ENCODE measurements at regions not wholly inside any gene's neighbourhood (a gene's known extent, or its start where the extent isn't known, plus 50 kb on each side); places are given as distances from the start of the nearest gene placed in this dataset.
"Not testable (repeated sequence)": the region's sequence is repeated elsewhere in the genome, so short reads cannot be mapped to it uniquely, and the experiment has no call there.

DNA sequence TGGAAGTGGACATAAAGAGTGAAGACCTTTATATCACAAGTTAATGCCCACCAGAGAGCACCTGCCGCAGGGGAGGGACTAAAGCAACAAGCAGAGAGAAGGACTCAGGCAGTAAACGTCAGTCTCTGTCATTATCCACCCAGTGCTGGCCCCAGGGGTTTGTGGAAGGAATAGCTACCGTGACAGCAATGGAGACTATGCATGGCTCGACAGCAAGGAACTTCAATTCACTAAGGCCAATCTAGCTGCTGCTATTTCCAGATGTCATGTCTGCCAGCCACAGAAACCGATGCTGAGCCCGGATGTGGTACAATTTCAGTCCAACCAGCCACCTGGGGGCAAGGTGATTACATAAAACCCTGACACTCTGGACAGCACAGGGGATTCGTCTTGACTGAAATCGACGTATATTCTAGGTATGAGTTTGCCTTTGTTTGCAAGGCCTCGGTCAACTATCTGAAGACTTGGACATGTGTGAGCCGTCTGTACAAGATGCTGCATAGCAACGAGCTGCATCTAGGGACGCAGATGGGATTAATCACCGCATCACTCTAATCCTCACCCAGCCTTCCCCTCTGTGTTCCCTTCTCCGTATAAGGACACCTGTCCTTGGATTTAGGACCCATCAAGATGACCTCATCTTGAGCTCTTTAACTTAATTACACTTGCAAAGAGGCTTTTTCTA, 154.1 kb upstream of the SH3BP4 start:
- DNase-seq (ENCODE audit: low read depth) = no peak

DNA sequence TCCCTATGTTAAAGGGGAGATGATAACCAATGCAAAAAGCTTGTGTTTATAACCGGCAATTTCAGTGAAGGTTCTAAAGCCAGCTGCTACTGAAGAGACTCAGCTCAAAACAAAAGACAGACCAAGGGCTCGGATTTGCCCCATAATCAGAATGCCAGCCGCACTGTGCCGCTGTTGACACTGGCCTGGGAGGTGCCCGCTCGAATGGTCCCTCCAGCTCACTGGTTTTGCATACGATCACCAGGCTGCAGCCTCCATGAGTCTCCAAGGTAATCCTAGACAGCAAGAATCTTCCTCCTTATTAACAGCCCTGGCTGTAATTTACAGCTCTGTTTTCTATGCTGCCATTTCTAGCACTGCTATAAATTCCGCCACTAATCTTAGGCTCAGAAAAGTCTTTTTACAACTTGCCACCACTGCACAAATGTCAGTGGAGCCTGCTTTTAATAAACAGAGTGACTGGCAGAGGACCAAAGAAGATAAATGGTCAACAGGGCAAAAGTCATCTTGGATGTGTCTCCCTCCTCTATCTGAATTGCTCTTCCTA, 155.7 kb upstream of the SH3BP4 start:
- DNase-seq (ENCODE audit: low read depth) = no peak

DNA sequence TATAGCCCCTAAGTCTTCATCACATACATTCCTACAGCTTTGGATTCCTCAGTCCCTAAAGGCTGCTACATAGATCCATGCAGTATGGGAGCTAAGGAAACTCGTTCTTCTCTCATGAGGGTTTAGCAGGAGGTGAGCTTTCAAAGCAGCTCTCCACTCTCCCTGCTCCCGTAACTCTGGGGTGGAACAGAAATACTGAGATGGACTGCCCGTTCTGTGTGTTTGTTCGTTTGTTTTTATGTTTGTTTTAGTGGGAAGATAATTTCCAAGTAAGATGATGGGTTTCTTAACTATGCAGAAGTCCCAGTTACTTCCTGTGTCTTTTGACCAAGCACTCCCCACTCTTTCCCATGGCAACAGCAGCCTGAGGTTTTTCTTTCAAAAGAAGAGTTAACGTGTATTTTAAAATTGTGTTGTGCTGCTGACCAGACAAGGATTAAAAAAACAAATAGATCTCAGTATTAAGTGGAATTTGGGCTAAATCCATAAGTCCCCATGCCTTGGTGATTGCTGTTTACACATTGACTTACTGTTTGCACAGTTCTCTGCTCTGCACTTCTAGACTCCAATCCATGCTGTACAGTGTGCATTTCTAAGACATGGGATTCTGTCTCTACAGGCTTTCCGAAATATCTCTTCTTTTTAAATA, 156.4 kb upstream of the SH3BP4 start:
- DNase-seq (ENCODE audit: low read depth) = peak; percentile 39

DNA sequence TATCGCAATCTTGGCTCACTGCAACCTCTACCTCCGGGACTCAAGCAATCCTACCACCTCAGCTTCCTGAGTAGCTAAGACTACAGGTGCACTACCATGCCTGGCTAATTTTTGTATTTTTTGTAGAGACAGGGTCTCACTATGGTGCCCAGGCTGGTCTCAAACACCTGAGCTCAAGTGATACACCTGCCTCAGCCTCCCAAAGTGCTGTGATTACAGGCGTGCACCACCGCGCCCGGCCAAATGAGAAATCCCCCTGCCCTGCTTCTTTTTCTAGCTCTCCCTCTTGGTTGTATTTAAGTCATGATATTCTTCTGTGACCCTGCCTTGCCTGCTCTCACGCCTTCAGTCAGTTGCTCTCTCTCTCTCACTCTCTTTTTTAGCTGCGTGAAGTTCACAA, 157.0 kb upstream of the SH3BP4 start:
- no peak for DNase-seq (ENCODE audit: low read depth)

DNA sequence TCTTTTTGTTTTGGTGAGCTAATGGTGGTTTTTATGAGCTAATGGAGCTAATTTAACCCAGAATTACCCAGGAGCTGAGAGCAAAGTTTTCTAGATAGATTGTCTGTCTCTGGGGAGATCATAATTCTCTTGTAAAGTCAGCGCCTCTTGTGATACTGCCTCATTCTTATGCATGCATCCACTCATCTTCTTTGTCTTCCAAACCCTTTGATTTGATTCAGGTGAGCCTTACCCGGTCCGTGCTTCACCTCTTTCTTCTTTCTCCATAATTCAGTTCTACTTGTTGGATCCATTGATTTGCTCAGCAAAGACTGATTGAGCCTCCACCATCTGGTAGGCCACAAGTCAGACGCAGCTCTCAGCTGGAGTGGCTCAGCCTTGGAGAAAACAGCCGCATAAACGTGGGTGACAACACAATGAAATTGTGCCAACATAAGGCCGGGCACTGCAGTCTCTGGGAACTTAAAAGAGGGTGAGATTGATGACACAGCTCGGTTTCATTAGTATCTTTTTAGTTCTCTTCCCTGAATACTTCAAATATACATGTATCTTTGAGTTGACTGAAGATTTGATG, 158.5 kb upstream of the SH3BP4 start:
- no peak for DNase-seq (ENCODE audit: low read depth)

DNA sequence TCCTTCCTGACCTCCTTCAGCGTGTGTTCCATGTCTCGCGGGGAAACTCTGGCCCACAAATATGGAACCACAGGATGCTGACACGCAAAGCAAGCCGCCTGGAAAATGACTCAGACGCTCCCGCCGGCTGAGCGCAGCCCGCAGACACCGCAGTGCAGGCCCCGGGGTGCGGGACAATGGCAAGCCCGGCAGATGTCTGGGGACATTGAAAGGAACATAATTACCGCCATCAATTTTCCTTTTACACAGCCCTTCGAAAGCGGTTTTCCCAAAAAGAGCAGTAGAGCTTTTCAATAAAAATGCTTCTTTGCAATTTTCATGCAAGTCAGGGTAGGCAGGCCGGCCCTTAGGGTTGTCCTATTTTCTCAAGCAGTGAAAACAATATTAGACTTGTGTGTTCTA, 159.2 kb upstream of the SH3BP4 start:
- peak; percentile 54 for DNase-seq (ENCODE audit: low read depth)

DNA sequence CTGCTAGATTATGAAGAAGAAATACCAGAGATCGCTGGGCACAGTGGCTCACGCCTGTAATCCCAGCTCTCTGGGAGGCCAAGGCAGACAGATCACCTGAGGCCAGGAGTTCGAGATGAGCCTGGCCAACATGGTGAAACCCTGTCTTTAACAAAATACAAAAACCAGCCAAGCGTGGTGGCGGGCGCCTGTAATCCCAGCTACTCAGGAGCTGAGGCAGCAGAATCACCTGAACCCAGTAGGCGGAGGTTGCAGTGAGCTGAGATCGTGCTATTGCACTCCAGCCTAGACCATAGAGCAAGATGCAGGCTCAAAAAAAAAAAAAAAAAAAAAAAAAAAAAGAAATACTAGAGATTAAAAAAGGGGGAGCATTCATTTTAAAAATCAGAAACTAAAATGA, 159.7 kb upstream of the SH3BP4 start:
- DNase-seq (ENCODE audit: low read depth) = not testable (repeated sequence)

DNA sequence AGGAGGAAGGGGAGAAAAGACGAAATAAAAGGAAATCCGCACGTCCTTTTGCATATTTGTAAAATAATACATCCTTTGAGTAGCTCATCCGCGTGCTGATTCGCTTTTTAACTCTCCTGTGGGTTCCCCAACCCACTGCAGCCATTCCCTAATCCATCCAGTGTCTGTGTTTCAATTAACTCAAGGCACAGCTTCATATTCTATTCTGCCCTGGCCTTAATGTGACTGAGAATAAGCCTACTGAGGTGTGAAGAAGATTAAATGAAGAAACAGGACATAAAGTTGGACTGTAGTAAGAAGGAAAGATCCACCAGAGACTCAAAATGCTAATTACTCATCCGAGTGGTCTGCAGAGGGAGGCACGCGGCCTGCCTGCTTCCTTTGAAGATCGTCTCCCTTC, 161.4 kb upstream of the SH3BP4 start:
- DNase-seq (ENCODE audit: low read depth) = no peak

DNA sequence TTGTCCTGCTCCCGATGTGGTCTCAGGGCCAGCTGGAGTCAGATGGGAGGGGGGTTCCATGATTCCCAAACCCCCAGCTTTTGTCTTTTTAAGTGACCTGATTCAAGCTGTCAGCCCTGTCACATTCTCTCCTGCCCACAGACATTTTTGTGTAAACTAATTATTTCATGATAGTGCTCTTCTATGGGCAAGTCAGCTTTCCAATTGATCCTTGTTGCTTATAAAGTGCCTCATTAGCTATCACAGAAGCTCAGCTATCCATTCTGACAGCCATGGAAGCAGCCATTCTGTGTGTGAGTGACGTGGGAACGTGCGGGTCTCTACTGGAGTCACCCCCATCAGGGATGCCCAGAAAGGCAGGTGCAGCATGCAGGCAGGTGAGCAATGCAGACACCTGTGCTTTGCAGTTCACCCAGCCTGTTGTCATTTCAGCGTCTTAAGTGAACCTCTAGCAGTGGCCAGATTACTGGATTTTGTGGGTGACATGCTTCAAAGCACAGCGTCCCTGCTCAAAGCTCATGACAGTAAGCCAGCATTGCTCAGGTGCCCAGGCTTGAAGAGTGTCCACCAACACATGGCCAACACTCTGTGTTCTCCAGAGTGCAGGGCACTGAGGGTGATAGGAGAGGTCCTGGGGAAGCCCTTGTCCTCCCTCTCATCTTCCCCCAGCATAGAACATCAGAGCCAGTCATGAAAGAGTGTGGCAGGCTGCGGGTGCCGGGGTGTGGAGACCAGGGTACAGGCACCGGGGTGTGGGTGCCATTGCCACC, 162.1 kb upstream of the SH3BP4 start:
- DNase-seq (ENCODE audit: low read depth) = no peak

DNA sequence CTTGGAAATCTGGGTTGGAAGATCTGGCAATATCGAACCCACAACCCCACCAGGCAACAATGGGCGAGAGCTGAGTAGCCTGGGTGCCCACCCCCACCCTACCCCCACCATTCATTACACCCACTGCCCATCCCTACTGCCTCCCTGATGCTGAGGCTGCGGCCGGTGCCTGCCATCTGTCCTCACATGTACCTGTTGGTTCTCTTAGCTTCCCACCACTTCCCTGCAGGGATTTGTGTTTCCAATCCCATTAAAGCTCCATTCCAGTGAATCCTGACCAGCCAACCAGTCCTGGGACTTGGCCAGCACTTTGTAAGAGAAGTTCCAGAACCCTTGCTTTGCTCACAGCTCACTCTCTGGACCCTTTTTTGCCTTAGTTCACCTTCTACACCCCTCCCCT, 163.0 kb upstream of the SH3BP4 start:
- DNase-seq (ENCODE audit: low read depth) = no peak

DNA sequence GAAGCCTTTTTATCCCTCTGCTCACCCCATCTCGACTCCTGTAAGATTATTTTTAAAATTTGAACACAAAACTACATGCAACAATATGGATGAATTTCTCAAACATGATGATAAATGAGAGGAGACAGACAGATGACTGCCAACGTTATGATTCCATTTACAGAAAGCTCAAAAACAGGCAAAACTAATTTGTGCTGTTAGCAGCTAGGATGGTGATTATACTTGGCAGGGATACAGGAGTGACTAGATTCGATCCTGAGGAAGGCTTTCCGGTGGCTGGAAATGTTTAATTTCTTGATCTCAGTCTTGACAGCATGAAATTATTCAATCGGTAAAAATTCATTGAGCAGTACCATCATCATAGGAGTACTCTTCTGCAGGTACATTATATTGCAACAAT, 163.4 kb upstream of the SH3BP4 start:
- DNase-seq (ENCODE audit: low read depth) = no peak

DNA sequence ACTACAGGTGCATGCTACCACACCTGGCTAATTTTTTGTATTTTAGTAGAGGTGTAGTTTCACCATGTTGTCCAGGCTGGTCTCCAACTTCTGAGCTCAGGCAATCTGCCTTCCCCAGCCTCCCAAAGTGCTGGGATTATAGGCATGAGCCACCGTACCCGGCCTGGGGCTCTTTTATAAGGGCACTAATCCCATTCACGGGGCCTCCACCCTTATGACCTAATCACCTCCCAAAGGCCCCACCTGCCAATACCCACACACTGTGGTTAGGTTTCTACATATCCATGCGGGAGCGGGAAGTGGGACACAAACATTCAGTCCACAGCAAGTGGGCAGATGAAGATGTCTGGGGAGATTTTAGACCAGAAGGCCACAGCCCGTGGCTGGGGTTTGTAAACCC, 164.7 kb upstream of the SH3BP4 start:
- DNase-seq (ENCODE audit: low read depth) = no peak

DNA sequence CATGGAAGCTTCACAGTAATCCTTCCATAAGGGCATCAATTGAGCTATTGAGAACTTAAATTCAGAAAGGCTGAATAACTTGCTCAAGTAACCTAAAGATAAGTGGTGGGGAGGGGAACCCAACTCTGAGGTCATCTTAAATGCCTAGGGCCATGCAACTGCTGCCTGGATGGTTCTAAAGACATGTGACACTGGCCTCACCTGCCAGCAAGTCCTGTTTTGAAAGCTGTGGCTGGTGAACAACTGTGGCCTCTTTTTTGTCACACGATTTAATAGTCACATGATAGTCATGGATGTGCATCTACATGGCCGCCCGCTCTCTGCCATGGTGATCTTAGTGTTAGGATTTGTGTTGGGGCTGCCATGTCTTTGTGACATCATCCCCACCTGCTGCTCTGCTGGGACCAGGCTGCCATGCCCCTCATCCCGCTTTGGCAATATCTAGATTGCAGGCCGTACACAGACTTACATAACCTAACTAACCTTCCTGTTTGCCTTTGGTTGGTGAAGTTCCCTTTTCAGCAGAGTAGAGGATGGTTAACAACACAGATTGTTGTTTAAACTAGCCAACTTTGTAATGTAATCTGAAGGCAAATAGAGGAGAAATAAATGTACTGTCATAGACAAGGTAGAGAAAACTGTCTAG, 177.9 kb upstream of the SH3BP4 start:
- DNase-seq (ENCODE audit: low read depth) = no peak

DNA sequence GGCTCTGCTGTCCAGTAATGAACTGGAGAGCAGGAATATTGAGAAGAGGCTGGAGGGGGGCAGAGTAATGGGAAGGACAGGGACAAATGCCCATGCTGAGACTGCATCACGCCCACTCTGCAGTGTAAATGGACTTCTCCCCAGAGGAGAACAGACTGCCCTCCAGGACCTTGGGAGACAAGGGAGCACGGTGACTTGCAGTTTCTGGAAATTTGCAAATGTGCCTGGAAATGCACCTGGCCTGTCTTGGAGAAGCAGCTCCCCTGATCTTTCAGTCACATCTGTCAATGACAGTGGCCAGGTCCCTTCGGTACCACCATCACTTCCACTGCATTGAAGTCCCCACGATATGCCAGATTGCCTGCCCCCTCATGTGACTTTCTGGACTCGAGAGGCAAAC, 178.7 kb upstream of the SH3BP4 start:
- no peak for DNase-seq (ENCODE audit: low read depth)

DNA sequence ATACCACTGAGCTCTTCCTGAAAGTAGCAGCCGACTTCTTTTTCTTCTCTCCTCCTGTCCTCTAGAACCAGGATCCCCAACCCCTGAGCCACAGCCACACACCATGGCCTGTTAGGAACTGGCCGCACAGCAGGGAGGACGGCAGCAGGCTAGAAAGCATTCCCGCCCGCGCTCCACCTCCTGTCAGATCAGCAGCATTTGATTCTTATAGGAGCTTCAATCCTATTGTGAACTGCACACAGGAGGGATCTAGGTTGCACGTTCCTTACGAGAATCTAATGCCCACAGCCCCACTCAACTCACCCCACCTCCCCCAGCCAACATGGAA, 179.1 kb upstream of the SH3BP4 start:
- no peak for DNase-seq (ENCODE audit: low read depth)

DNA sequence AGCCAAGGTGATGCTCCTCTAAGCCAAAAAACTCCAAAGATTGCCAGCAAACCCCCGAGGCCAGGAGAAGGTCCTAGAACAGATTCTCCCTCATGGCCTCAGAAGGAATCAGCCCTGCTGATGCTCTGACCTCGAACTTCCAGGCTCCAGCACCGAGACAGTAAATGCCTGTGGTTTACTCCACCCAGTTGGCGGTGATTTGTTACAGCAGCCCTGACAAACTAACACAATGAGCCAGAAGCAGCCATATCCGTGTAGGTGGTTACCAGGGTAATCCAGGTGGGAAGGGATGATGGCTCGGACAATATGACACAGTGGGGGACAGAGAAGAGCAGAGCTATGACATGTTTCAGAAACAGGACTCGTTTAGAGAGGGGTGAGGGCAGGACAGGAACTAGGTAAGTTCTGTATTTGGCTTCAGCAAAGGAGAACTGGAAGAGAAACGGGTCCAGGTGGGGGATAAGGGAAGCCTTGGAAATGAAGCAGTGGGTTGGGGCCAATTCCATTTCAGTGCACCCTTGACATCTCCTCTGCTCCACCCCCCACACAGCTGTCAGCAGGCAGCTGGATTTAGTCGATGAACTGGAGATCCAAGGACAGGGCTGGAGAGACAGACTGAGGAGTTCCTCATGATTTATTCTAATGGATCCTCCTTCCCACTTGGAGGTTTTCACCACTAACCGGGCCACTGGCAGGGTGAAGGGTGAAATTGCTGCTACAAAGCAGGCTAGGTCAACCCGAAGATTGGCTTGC, 179.7 kb upstream of the SH3BP4 start:
- DNase-seq (ENCODE audit: low read depth) = no peak

DNA sequence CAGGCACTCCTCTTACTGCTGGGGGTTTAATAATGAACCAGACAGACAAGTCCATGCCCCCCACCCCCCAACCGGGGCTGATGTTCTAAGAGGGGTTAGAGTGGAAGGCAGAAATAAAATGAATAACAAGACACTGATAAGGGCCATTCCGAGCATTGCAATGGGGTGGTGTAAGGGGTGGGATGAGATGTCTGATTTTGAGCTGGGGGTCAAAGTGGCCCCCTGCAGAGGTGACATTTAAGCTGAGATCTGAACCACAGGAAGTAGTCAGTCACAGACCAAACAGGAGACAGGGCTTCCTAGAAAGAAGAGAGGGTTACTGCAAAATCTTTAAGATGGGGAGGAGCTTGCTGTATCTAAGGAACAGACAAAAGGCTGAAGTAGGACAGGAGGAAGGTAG, 180.6 kb upstream of the SH3BP4 start:
- DNase-seq (ENCODE audit: low read depth) = no peak

DNA sequence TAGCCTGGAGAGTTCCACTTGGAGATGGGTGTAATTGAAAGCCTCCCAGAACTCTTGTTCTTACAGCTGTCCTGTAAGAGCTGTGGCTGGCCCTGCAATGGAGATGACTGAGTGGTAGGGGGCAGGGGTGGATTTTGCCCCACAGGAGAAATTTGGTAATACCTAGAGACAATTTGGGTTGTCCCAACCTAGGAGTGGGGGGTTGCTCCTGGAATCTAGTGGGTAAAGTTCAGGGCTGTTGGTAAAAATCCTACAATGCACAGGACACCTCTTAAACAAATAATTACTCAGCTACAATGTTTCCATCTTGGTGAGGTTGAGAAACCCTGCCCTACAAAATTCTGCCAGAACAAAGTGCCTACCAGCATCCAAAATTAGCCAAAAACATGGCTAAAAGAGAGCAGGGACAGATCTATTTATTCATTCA, 181.1 kb upstream of the SH3BP4 start:
- DNase-seq (ENCODE audit: low read depth) = no peak

DNA sequence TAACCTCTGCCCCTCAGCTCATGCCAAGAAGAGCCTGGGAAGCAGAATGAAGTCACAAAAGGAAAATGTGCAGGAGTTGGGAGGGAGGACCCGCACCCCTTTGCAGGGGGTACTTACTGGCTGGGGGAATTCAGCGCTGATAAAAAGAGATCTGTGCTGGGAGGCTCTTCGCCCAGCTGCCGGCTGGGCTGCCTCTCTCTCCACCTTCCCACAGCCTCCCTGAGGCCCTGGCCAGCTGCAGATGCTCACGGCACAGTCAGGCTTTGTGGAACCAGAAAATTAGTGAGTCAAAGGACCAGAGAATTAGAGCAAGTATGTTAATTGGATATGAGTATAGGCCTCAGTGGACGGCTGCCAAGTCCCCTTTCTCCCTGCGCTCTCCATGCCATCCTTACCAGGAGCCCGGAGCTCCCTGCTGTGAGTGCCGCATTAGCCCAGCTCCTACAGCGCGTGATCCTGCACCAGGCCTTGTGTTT, 181.7 kb upstream of the SH3BP4 start:
- no peak for DNase-seq (ENCODE audit: low read depth)

DNA sequence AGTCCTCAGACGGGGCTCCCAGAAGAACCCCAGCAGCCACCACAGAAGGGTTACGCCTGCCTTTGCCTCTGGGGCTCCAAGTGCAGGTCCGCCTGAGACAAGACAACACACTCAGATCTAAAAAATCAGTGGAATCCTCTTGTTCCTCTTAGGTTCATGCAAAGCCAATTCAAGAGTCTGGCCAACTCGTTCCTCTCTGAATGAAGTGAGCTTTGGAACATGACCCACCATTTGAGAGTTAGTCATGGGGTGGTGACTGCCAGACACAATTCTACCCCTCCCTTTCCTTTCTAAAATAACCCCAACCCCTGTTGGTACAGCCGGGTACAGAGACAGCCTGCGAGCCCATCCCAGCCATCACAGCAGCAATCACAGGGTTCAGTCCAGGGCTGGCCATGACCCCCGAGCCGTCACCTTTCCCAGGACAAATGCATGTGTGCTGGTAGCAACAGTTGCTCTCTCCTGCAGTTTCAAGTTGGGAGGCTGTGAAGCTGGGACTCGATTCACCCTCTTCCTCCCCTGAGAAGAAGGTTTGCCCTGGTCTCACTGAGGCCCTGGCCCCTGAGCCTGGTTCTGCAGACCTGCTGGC, 183.1 kb upstream of the SH3BP4 start:
- no peak for DNase-seq (ENCODE audit: low read depth)

DNA sequence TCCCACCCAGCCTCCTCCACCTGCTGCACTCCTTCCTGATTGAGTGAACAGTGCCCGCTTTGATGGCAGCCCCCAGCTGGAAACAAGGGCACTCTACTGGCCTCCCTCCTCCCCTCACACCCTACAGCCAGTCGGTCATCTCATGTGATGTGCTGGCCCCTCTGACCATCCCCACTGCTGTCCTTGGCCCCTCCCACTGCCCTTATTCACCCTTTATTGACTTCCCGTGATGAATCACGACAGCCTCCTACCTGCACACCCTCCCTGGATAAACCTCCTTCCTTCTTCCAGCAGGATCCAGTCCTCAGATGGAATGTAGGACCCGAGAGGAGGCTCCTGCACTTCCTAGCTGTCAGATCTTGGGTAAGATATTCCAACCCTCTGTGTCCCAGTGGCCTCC, 186.5 kb upstream of the SH3BP4 start:
- no peak for DNase-seq (ENCODE audit: low read depth)
